GM21515 (cell line): ENCODE measurements at regions not wholly inside any gene's neighbourhood (a gene's known extent, or its start where the extent isn't known, plus 50 kb on each side); places are given as distances from the start of the nearest gene placed in this dataset.

ENCODE experiments used
- ATAC-seq: cut with Tn5 transposase; IDR thresholded peaks from one replicate; pipeline ENCODE4 v1.9.1; 2021; ENCODE audit not compliant: unreplicated experiment

- no peak for ATAC-seq
Measured at GRCh38 chr5:171600741-171601265, 181.4 kb downstream of the FGF18 start.

GRCh38 chr5:171601266-171601881, 181.9 kb downstream of the FGF18 start:
- no peak for ATAC-seq

GRCh38 chr5:171603591-171603990, 182.0 kb upstream of the SMIM23 start:
- no peak for ATAC-seq

- ATAC-seq, result no peak
Measured at GRCh38 chr5:171604195-171604594, 181.4 kb upstream of the SMIM23 start.

DNA sequence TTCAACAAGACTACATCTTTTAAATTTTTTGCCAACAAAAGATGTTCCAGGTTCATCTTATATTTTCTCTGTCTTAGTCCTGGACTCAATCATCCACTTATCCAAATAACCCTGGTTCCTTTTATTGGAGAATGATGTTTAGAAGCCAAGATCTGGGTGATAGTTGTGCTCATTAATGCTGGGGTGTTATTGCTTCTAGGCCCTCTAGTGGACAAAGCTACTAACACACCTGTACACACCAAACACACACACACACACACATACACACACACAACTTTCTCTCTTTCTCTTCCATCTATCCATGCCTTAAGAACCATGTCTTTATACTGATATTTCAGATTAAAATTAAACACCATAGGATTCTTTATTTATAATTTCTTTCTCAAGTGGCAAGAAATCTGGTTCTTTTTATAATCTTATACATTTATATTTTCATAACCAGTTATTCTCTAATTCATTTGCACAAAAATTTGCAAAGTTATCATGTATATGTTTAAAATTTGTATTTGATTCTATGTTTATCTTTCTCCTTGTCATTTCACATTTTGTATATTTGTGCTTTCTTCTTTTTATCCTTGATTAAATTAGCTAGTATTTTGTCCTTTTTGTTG, 179.1 kb upstream of the SMIM23 start:
- no peak for ATAC-seq

GRCh38 chr5:171607863-171608262, 177.8 kb upstream of the SMIM23 start:
- no peak for ATAC-seq

DNA sequence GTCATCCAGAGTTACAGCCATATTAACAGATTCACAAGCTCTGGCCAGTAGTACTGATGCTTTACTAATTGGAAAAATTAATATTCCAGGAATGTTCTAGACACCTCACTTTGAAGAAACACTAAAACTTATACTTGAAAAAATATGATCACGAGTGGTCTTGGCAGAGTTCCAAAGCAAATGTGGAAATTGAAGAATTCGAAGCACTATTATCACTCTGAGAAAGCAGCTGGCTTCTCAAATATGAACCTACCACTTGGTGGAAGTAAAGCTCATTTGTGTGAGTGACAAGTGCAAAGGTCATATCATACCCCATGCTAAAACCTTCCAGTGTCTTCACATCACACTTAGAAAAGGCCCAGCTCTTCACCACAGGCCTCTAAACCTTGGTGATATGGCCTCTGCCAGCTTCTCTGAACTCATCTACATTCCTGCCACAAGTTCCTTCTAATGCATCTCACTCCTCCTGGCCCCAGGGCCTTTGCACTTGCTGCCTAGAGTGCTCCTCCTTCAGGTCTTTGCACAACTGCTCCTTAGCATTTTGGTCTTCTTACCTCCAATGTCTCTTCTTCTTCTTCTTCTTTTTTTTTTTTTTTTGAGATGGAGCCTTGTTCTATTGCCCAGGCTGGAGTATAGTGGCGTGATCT, 175.7 kb upstream of the SMIM23 start:
- no peak for ATAC-seq

DNA sequence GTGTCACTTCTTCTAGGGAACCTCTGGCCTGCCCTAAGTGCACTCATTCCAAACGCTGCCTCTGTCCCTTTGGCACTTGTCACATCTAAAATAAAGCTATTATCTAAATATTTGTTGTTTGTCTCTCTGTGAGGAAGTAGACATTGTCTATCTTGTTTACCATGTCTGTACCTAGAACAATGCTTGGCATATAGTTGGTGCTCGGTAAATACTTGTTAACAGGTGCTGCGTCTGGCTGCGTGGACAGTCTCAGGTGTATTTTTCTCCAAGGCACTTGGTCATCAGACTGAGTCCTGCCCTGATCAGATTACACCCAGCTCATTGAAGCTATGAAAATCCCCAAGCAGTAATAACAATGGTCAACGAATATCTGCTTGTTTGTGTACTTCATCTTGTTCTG, 174.9 kb upstream of the SMIM23 start:
- ATAC-seq, result no peak

- no peak for ATAC-seq
Measured at GRCh38 chr5:171612749-171613148, 172.9 kb upstream of the SMIM23 start.

- no peak for ATAC-seq
Measured at GRCh38 chr5:171614511-171614910, 171.1 kb upstream of the SMIM23 start.

DNA sequence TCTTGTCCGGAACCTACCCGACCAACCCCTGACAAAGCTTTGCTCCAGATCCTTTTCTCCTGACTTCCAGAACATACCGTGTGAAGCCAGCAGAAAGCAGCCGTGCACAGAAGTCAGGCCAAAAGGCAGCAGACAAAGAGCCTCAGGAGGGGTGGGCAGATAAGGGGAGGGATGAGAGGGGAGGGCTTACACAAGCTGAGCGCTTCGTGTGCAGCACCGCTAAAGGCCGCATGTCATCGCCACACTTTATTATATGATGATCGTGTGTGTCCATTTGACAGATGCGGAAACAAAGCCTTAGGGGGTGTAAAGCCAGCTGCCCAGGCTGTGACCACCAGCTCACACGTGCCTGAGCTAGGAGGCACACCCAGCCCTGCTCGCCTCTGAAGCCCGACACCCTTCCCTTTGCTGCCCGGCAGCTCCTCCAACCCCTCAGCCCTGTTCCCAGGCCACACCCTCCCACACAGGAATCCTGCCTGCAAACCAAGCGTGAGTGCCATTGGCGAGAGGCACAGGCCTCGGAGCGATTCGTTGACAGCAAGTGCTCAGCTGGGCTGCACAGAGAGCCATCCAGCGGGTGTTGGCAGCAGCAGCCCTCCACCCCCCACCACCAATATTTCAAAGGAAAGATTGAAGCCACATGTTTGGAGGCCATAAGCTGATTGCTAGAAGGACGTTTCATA, 170.5 kb upstream of the SMIM23 start:
- no peak for ATAC-seq

GRCh38 chr5:171615705-171616640, 169.6 kb upstream of the SMIM23 start:
- no peak for ATAC-seq

DNA sequence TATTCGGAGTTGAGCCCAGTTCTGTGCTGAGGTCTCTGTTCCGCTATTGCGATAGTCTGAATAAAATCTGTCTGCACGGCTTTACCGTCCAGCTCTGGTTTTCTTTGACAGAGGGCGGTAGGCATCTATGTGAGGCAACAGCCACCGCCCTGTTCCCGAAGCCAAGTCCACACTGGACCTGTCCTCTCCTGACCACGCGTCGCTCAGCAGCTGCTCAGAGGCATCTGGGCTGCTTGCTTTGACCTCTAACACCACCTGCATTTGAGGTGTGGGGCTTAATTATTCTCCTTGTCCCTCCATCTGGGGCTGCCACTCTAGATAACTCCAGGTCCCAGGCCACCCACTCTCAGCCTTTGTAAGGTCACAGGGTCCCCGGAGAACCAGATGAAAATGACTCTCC, 168.4 kb upstream of the SMIM23 start:
- no peak for ATAC-seq

DNA sequence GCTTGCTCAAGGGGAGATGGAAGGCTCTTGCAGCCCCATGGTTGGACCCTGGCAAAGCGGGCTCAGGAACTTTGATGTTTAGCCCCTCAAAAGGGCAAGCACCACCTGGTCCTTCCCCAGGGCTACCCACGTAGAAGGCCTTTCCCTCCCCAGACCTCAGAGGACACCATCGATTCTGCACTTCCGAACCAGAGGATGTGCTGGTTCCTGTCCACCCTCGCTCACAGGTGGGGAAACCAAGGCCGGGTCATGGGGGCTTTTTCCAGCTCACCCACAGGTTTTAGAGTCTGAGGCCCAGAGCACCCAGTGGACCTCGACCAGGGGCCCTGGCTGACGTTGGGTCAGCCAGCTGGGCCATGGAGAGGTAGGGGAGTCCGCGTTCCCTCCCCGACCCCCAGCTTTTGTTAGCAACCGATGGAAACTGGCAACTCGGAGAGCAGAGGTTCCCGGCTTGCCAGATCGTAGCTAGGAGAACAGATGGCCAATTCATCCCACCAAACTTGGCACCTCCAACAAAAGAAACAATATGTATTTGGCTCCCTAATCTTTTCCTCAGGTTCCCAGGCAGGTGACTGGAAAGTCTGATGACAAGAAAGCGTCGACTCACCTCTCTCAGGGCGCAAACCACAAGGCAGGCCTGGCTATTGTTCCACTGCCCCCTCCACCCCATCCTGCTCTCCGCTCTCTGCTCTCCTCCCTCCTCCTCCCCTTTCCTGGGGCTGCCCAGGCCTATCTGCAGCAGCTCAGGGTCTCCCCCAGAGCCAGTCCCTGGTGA, 167.6 kb upstream of the SMIM23 start:
- ATAC-seq, result no peak

DNA sequence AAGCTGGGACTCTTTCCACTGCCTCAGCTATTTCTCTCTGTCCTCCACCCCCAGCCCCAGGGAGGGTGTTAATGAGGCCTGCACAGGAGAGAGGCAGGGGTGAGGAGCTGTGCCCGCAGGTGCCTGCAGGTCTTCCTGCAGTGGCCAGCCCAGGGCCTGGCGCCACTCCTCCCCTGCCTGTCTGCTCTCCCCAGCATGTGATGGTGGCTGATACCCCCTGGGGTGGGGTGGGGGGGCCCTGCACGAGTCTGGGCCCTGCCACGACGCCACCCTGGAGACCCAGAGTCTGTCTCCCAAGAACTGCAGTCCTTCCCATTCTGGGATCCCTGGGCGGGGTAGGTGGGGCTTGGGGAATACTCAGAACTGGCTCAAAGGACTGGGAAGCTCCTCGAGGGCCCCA, 166.4 kb upstream of the SMIM23 start:
- no peak for ATAC-seq

DNA sequence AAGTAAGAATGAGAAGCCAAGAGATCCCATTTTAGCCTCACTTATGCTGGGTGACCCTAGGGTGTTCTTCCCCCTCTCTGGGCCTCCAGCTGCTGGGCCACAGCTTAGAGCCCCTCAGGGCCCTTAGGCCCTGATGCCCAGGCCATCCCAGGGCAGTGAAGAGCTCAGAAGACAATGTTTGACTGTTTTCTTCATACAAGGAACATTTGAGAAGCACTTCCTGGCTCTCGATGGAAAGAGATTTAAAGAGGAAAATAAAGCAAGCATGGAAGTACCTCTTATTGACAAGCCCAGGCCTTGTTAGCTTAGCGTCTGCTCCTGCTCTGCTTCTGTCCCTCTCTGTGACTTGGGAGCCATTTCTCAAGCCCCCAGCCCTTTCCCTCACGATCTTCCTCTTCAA, 165.9 kb upstream of the SMIM23 start:
- no peak for ATAC-seq

- no peak for ATAC-seq
Measured at GRCh38 chr5:171622010-171622409, 163.6 kb upstream of the SMIM23 start.

DNA sequence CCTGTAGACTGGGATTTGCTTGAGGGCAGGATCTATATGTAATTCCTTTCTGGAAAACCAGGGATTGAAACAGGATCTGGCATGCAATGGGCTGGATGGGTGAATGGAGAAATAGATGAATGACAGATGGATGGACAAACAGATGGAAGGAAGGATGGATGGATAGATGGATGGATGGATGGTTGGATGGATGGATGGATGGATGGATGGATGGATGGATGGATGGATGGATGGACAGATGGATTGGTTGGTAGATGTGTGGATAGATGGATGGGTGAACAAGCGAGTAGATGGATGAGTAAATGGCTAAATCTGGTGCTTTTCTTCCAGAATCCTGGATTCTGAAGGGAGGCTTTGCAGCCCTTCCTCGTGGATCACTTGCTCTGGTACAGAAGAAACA, 162.5 kb upstream of the SMIM23 start:
- ATAC-seq, result no peak

DNA sequence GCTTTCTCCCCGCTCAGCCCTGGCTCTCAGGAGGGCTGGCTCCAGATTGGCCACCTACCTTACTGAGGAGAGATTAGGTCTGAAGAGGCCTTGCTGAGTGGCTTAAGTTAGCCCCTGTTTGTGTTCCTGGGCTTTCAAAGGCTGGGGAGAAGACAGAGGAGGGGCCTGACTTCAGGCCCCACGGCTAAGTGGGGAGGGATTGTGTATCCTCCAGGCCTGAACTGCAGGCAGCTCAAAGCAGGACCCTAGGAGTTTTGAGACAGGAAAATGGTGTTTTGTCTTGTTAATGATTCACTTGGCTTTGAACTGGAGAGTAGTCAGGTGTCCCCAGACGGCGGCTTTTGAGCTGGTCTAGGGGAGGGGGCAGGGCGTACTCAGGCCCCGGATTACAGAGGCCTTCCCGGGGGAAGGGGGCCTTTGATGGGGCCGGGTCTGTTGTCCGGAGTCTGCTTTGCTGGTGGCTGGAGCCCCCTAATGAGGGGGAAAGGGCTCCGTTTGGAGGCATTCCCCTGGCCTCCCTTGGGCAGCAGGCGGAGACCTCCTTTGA, 162.0 kb upstream of the SMIM23 start:
- ATAC-seq, result no peak

- ATAC-seq, result no peak
Measured at GRCh38 chr5:171624396-171624795, 161.2 kb upstream of the SMIM23 start.
